Endometrium (tissue), 2 donors: ENCODE measurements at regions not wholly inside any gene's neighbourhood (a gene's known extent, or its start where the extent isn't known, plus 50 kb on each side); places are given as distances from the start of the nearest gene placed in this dataset.

Experiments used
- FAIRE-seq: peaks from 2 replicates; lab custom pipeline; 2012; peaks lifted over from hg19 to GRCh38; lab: Jason Lieb, UNC
- donor health status: control.
- donor health status: control.

- no peak for FAIRE-seq
Observed at GRCh38 chr9:630817-631216, 210.7 kb upstream of the DMRT1 start.

- FAIRE-seq = no peak
Observed at GRCh38 chr9:631596-631995, 209.9 kb upstream of the DMRT1 start.

- no peak for FAIRE-seq
Observed at GRCh38 chr9:633461-633860, 208.0 kb upstream of the DMRT1 start.

GRCh38 chr9:636931-637591 is 204.4 kb upstream of the DMRT1 start:
- no peak for FAIRE-seq

- FAIRE-seq = no peak
Observed at GRCh38 chr9:638152-638551, 203.3 kb upstream of the DMRT1 start.

- FAIRE-seq = no peak
Observed at GRCh38 chr9:642014-642413, 199.5 kb upstream of the DMRT1 start.

- FAIRE-seq = no peak
Observed at GRCh38 chr9:643966-644365, 197.5 kb upstream of the DMRT1 start.

- no peak for FAIRE-seq
Observed at GRCh38 chr9:647522-647921, 194.0 kb upstream of the DMRT1 start.

GRCh38 chr9:649128-650074 is 192.1 kb upstream of the DMRT1 start:
- no peak for FAIRE-seq

GRCh38 chr9:650362-650761 is 191.1 kb upstream of the DMRT1 start:
- no peak for FAIRE-seq

GRCh38 chr9:651371-651770 is 190.1 kb upstream of the DMRT1 start:
- FAIRE-seq = no peak

GRCh38 chr9:652914-653313 is 188.6 kb upstream of the DMRT1 start:
- no peak for FAIRE-seq

- FAIRE-seq = no peak
Observed at GRCh38 chr9:653421-653820, 188.1 kb upstream of the DMRT1 start.

GRCh38 chr9:653856-654387 is 187.6 kb upstream of the DMRT1 start:
- FAIRE-seq = no peak

- no peak for FAIRE-seq
Observed at GRCh38 chr9:655875-656274, 185.6 kb upstream of the DMRT1 start.

GRCh38 chr9:656926-657568 is 184.4 kb upstream of the DMRT1 start:
- no peak for FAIRE-seq

GRCh38 chr9:659286-659685 is 182.2 kb upstream of the DMRT1 start:
- no peak for FAIRE-seq

GRCh38 chr9:660227-660626 is 181.3 kb upstream of the DMRT1 start:
- no peak for FAIRE-seq

GRCh38 chr9:663541-663940 is 178.0 kb upstream of the DMRT1 start:
- no peak for FAIRE-seq

GRCh38 chr9:665296-665695 is 176.2 kb upstream of the DMRT1 start:
- FAIRE-seq = no peak

- no peak for FAIRE-seq
Observed at GRCh38 chr9:671997-672396, 169.5 kb upstream of the DMRT1 start.

GRCh38 chr9:672851-673250 is 168.6 kb upstream of the DMRT1 start:
- no peak for FAIRE-seq
